ENCODE measurements at regions not wholly inside any gene's neighbourhood (a gene's known extent, or its start where the extent isn't known, plus 50 kb on each side); places are given as distances from the start of the nearest gene placed in this dataset.

DNA sequence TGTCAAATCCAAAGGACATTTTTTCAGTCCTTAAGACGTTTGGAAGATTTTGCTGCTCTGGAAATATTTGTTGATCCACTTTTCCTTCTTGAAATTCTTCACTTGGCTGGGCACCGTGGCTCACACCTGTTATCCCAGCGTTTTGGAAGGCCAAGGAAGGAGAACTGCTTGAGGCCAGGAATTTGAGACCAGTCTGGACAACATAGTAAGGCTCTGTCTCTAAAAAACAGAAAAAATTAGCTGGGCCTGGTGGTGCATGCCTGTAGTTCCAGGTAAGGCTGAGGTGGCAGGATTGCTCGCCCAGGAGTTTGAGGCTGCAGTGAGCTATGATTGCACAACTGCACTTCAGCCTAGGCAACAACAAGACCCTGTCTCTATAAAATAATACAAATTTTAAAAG, 173.9 kb upstream of the MITF start:
- Mint-ChIP-seq H3K4me1 (ENCODE audit: unreplicated experiment) (no peaks in the 10 kb centered on the region), H3K27me3 (ENCODE audit: unreplicated experiment) (peaks cover 33% of the 10 kb centered on the region), H3K9me3 (ENCODE audit: unreplicated experiment) (no peaks in the 10 kb centered on the region), H3K4me3 (ENCODE audit: unreplicated experiment) (no peak overlapping the region), H3K36me3 (ENCODE audit: unreplicated experiment) (no peaks in the 10 kb centered on the region), H3K27ac (ENCODE audit: unreplicated experiment) (no peak overlapping the region)
- DNase-seq (ENCODE audit: extremely low spot score, unreplicated experiment): no peak
- no peak for TF ChIP-seq CTCF (IDR thresholded peaks at IDR 0.05)

DNA sequence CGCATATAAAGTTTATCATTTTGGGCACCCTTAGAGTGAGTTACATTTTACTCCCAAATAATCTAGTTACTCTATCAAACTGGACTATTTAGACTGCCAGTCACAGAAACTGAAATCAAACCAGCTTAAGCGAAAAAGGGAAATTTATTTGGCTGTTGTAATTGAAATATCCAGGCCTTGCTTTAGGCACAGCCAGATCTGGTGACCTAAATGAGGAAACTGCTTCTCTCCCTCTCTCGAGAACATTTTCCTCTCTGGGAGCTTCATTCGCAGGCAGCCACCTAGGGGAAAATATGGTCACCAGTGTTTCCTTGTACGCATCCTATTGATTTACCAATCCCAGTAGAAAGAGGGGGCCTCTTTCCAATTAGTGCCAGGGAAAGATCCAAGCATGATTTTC, 175.3 kb upstream of the MITF start:
- H3K36me3 Mint-ChIP-seq (ENCODE audit: unreplicated experiment): no peaks in the 10 kb centered on the region
- H3K9me3 Mint-ChIP-seq (ENCODE audit: unreplicated experiment): no peaks in the 10 kb centered on the region
- no peak overlapping the region for H3K4me3 Mint-ChIP-seq (ENCODE audit: unreplicated experiment)
- no peak overlapping the region for H3K27ac Mint-ChIP-seq (ENCODE audit: unreplicated experiment)
- H3K27me3 Mint-ChIP-seq (ENCODE audit: unreplicated experiment): peaks cover 33% of the 10 kb centered on the region
- no peak for TF ChIP-seq CTCF (IDR thresholded peaks at IDR 0.05)
- no peaks in the 10 kb centered on the region for H3K4me1 Mint-ChIP-seq (ENCODE audit: unreplicated experiment)
- DNase-seq (ENCODE audit: extremely low spot score, unreplicated experiment): no peak

DNA sequence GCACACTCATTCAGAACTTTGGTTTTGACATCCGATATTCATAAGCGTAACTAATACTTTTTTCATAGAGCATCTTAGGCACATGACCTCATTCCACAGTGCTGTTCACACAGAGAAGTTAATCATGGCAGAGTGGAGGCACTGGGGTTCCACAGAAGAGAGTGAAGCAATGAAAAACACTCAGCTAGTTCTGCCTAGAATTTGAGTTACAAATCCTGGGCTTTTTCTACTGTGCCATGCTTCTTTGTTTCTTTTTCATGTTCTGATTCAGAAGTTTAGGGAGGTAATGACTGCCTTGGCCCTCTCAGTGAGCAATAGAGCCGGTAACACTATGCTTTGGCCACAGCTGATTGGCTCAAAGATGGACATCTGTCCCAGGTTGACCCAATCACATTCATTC, 176.1 kb upstream of the MITF start:
- Mint-ChIP-seq H3K27ac (ENCODE audit: unreplicated experiment) (no peak overlapping the region), H3K27me3 (ENCODE audit: unreplicated experiment) (peaks cover 25% of the 10 kb centered on the region), H3K4me3 (ENCODE audit: unreplicated experiment) (no peak overlapping the region), H3K4me1 (ENCODE audit: unreplicated experiment) (no peaks in the 10 kb centered on the region), H3K9me3 (ENCODE audit: unreplicated experiment) (no peaks in the 10 kb centered on the region), H3K36me3 (ENCODE audit: unreplicated experiment) (no peaks in the 10 kb centered on the region)
- DNase-seq (ENCODE audit: extremely low spot score, unreplicated experiment): no peak
- no peak for TF ChIP-seq CTCF (IDR thresholded peaks at IDR 0.05)

DNA sequence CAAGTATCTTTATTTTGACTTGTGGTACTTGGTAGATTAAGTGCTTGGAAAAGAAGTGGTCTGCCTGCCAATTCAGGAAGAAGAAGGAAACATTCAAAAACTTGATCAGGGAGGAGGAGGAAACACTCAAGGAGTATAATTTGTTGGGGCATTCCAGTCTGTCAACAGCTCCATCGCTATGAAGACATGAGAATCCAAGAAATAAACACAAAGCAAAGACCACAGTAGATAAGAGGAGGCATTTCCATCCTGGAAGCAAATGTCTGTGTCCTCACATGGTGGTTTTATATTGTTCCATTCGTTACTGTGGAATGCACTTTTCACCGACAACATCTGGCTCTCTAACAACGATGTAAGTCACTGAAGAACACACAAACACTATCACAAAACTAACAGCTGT, 176.1 kb upstream of the FRMD4B start:
- Mint-ChIP-seq H3K4me3 (ENCODE audit: unreplicated experiment) (no peak overlapping the region), H3K36me3 (ENCODE audit: unreplicated experiment) (no peaks in the 10 kb centered on the region), H3K27ac (ENCODE audit: unreplicated experiment) (no peak overlapping the region), H3K9me3 (ENCODE audit: unreplicated experiment) (no peaks in the 10 kb centered on the region), H3K4me1 (ENCODE audit: unreplicated experiment) (no peaks in the 10 kb centered on the region), H3K27me3 (ENCODE audit: unreplicated experiment) (peaks cover 24% of the 10 kb centered on the region)
- DNase-seq (ENCODE audit: extremely low spot score, unreplicated experiment): no peak
- no peak for TF ChIP-seq CTCF (IDR thresholded peaks at IDR 0.05)

DNA sequence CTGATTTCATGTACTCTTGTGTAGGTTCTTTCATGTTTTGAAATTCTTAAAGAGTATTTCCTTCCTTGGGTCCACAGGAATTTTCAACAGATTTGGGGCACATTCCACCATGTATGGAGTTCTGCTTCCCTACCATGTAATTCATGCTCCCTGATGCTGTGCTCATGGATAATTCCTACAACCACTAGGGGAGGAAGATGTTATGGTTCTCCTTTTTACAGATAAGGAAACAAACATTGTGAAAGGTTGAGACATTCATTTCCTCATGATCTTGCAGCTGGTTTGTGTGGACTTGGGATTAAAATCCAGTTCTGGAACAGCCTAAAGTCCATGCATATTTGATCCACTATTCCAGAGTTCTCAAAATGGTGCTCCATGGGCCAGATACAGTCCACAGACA, 174.9 kb upstream of the FRMD4B start:
- H3K36me3 Mint-ChIP-seq (ENCODE audit: unreplicated experiment): no peaks in the 10 kb centered on the region
- H3K27ac Mint-ChIP-seq (ENCODE audit: unreplicated experiment): no peak overlapping the region
- no peak for DNase-seq (ENCODE audit: extremely low spot score, unreplicated experiment)
- no peak overlapping the region for H3K4me3 Mint-ChIP-seq (ENCODE audit: unreplicated experiment)
- peaks cover 25% of the 10 kb centered on the region for H3K27me3 Mint-ChIP-seq (ENCODE audit: unreplicated experiment)
- H3K4me1 Mint-ChIP-seq (ENCODE audit: unreplicated experiment): no peaks in the 10 kb centered on the region
- no peak for TF ChIP-seq CTCF (IDR thresholded peaks at IDR 0.05)
- no peaks in the 10 kb centered on the region for H3K9me3 Mint-ChIP-seq (ENCODE audit: unreplicated experiment)

All from osteocyte (in vitro differentiated cells).